ENCODE measurements at regions not wholly inside any gene's neighbourhood (a gene's known extent, or its start where the extent isn't known, plus 50 kb on each side); places are given as distances from the start of the nearest gene placed in this dataset.

DNA sequence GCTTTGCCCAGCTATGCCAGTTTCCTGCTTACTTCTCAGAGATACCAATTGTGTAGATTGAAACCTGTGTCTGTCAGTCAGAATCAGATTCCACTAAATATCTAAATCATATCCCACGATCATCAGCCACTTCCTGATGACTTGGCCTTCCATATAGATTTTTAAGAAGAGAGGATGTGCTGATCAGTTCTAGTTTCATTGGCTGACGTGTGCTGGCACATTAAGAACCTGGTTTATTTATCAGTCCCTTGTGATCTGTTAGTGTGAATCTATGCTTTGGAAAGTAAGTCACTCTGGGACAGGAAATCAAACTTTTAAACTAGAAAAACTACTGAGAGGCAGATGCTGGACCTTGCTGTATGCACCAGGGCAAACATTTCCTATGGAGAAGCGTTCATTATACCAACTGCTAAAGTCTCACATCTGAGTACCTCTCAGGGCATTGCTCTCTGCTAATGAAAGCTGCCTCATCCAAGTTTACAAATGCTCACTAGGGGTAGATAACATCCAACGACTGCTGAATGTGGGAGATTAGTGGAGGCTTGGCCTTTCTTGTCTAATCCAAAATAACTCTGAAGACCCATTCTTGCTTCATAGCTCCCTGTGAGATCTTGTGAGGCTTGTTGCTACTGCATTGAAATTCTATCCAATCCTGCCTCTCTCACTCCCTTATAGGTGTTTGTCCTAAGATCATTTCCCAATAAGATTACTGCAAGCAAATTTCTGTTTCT is 109.1 kb downstream of the ARL4A start:
- no peak overlapping the region for H3K4me3 Mint-ChIP-seq
- intact Hi-C loops (cut with micrococcal nuclease) = no loop called here

DNA sequence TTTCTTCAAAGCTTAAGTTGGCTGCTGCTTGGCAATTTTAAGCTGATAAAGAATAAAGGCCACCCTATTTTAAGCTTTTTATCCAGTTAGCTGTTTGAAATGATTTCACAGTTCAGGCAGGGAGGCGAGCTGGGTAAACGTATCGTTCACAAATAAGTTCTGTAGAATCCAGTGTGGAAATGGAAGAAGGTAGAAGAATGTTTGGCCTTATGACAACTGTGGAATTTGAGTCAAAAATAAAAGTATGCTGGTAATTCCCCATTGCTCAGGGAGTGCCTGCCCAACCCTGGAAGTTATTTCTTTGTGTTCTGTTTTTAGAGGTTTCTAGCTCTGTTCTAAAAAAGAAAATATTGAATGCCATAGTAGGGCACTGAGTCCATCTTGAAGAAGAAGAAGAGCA is 113.1 kb downstream of the ARL4A start:
- intact Hi-C loops (cut with micrococcal nuclease) = no loop called here
- no peak for DNase-seq
- H3K27ac Mint-ChIP-seq = no peak overlapping the region
- H3K9me3 Mint-ChIP-seq = no peaks in the 10 kb centered on the region
- no peaks in the 10 kb centered on the region for H3K36me3 Mint-ChIP-seq (ENCODE audit: low read depth)
- H3K4me3 Mint-ChIP-seq = no peak overlapping the region
- H3K27me3 Mint-ChIP-seq = peaks cover 9% of the 10 kb centered on the region
- H3K4me1 Mint-ChIP-seq = no peaks in the 10 kb centered on the region

More for the DNA sequence above, 109.1 kb downstream of the ARL4A start:
- no peaks in the 10 kb centered on the region for H3K36me3 Mint-ChIP-seq (ENCODE audit: low read depth)
- H3K27me3 Mint-ChIP-seq = peaks cover 8% of the 10 kb centered on the region
- H3K9me3 Mint-ChIP-seq = no peaks in the 10 kb centered on the region
- DNase-seq = no peak
- no peaks in the 10 kb centered on the region for H3K4me1 Mint-ChIP-seq
- no peak overlapping the region for H3K27ac Mint-ChIP-seq

DNA sequence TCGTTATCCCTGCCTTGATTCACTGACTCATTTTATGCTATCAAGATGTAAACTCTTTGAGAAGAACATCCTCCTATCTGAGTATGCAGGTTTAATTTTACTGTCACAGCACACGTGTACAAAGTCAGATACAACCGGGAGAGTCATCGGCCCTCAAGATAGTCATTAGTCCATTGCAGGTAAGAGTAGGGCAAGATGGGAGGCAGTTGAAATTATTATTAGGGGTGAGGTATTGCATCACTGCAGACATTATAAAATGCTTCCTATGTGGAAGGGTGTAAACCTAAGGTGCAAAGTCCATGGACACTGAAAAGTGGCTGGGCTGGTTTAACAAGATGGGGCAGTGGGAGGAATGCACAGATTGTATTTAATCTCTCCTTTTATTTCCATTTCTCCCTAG is 113.7 kb downstream of the ARL4A start:
- Mint-ChIP-seq H3K27ac (no peak overlapping the region), H3K4me1 (no peaks in the 10 kb centered on the region), H3K9me3 (no peaks in the 10 kb centered on the region), H3K36me3 (ENCODE audit: low read depth) (no peaks in the 10 kb centered on the region), H3K4me3 (no peak overlapping the region), H3K27me3 (peaks cover 9% of the 10 kb centered on the region)
- intact Hi-C loops (cut with micrococcal nuclease) = no loop called here
- DNase-seq = no peak

DNA sequence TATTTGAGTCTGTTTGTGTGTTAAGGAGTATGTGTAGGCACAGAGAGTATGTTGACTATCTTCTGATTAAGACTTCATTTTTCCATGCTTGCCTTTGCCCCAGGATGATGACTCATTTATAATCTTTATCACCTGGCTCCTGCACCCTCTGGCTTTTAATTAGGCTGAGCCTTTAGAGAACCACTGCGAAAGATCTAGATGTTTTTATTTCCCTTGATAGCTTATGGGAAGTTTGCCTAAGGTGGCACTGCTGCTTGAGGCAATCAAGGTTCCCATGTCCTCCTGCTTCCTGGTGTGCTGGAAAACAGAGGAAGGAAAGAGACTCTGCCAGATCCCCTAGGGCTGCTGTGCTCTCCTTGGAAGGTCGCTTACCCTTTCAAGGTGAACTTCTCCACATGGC is 114.6 kb downstream of the ARL4A start:
- Mint-ChIP-seq H3K27me3 (peaks cover 9% of the 10 kb centered on the region), H3K4me1 (no peaks in the 10 kb centered on the region), H3K9me3 (no peaks in the 10 kb centered on the region), H3K36me3 (ENCODE audit: low read depth) (no peaks in the 10 kb centered on the region), H3K4me3 (no peak overlapping the region), H3K27ac (no peak overlapping the region)
- intact Hi-C loops (cut with micrococcal nuclease) = no loop called here
- no peak for DNase-seq

DNA sequence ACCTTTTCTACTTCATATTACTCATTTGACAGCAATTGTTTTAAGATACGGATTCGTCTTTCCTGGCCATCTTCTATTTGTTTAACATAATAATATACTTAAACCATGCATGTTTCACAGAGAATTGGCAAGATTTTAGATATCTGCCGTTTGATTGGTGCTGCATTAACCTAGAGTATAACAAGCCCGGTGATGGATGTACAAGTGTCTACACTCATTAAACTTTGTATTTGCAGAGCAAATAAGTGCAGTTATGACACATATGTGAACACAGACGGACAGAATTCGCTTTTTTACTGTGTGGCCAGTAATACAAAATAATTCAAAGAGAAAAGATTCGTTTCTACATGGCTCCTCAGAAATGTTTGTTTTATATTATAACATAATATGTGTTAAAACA is 116.1 kb downstream of the ARL4A start:
- Mint-ChIP-seq H3K27ac (no peak overlapping the region), H3K4me3 (no peak overlapping the region), H3K4me1 (no peaks in the 10 kb centered on the region), H3K9me3 (no peaks in the 10 kb centered on the region), H3K27me3 (peaks cover 9% of the 10 kb centered on the region), H3K36me3 (ENCODE audit: low read depth) (no peaks in the 10 kb centered on the region)
- intact Hi-C loops (cut with micrococcal nuclease) = no loop called here
- no peak for DNase-seq

DNA sequence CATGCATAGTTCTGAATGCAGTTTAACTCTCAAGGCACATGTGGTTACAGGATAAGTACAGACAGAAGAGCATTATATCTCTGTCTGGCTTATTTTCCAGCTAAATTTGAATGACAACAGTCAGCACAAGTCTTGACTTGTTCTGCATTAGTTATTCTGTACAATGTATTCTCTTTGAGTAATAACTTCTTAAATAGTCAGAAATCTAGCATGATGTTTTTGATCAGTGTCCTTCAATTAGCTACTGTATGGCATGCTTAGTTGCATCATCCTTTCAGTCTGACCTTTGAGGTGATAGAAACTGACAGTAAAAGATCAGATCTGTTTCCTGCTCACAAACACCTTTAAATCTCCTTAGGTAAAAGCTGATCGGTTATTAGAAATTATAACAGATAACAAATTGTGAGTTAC is 118.1 kb downstream of the ARL4A start:
- no peak for DNase-seq
- H3K36me3 Mint-ChIP-seq (ENCODE audit: low read depth) = no peaks in the 10 kb centered on the region
- H3K4me3 Mint-ChIP-seq = no peak overlapping the region
- H3K9me3 Mint-ChIP-seq = no peaks in the 10 kb centered on the region
- intact Hi-C loops (cut with micrococcal nuclease) = no loop called here
- H3K27me3 Mint-ChIP-seq = peaks cover 3% of the 10 kb centered on the region
- H3K27ac Mint-ChIP-seq = no peak overlapping the region
- no peaks in the 10 kb centered on the region for H3K4me1 Mint-ChIP-seq

DNA sequence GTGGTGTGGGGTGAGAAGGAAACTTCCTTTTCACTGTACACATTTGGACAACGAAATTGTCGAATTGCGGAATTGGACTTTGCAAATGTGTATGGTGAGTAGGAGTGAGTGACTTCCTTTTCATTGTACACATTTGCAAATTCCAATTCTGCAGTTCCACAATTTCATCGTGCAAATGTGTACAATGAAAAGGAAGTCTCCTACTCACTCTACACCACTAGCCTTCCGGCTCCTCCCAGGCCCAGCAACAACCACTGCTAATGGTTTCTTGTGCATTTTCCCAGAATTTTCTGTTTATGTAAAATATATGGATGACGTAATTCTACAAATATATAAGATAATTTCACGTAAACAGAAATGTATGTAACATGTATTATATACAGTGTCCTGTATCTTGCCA is 118.5 kb downstream of the ARL4A start:
- no peaks in the 10 kb centered on the region for H3K4me1 Mint-ChIP-seq
- intact Hi-C loops (cut with micrococcal nuclease) = no loop called here
- no peaks in the 10 kb centered on the region for H3K9me3 Mint-ChIP-seq
- no peak overlapping the region for H3K27ac Mint-ChIP-seq
- no peak overlapping the region for H3K4me3 Mint-ChIP-seq
- peaks cover 3% of the 10 kb centered on the region for H3K27me3 Mint-ChIP-seq
- no peaks in the 10 kb centered on the region for H3K36me3 Mint-ChIP-seq (ENCODE audit: low read depth)
- no peak for DNase-seq

DNA sequence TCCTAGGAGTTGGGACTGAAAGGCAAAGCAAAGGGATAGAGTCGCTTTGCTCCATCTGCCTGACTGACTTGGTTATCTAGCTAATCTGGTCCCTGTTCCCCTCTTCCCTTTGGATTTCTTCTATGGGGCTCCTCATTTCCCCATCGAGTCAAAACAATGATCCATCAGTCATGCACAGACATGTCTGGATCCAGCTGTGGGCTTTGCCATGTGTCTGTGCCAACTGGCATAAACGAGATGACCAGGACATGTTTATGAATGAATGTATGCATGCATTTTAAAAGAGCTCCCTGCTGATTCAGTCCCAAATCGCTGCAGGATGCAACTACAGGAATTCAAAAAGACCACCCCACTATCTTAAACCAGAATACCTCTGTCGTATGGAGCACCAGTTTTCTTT is 122.0 kb downstream of the ARL4A start:
- H3K27me3 Mint-ChIP-seq = no peaks in the 10 kb centered on the region
- no peak overlapping the region for H3K27ac Mint-ChIP-seq
- no peaks in the 10 kb centered on the region for H3K9me3 Mint-ChIP-seq
- no peak overlapping the region for H3K4me3 Mint-ChIP-seq
- intact Hi-C loops (cut with micrococcal nuclease) = no loop called here
- H3K36me3 Mint-ChIP-seq (ENCODE audit: low read depth) = no peaks in the 10 kb centered on the region
- H3K4me1 Mint-ChIP-seq = no peaks in the 10 kb centered on the region
- no peak for DNase-seq

DNA sequence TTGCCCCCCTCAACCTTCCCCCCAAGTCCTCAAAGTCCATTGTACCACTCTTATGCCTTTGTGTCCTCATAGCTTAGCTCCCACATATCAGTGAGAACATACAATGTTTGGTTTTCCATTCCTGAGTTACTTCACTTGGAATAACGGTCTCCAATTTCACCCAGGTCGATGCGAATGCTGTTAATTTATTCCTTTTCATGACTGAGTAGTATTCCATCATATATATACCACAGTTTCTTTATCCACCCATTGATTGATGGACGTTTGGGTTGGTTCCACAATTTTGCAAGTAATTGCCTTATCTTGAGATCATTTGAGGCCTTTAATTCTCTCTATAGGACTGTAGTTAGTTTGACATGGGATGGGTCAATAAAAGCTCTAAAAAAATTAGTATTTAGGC is 124.7 kb downstream of the ARL4A start:
- no peak overlapping the region for H3K4me3 Mint-ChIP-seq
- no peaks in the 10 kb centered on the region for H3K4me1 Mint-ChIP-seq
- DNase-seq = no peak
- H3K36me3 Mint-ChIP-seq (ENCODE audit: low read depth) = no peaks in the 10 kb centered on the region
- H3K27me3 Mint-ChIP-seq = no peaks in the 10 kb centered on the region
- H3K9me3 Mint-ChIP-seq = no peaks in the 10 kb centered on the region
- no peak overlapping the region for H3K27ac Mint-ChIP-seq
- intact Hi-C loops (cut with micrococcal nuclease) = no loop called here

DNA sequence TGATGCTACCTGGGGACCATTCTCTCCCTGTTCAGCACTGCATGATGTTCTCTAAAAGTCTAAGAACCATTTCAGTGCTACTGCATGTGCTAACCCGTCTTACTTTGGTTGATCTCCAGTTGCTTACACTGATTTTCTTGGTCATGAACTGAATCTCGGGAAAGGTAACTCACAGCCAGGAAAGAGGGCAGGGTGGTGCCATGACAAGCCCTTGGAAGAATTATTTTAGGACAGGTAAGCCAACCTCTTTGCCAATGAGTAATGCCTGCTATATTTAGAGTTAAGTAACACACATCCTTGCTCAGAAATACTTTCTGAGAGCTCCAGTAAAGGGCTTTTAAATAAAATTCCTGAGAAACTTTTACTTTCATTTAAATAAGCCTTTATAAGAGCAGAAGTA is 126.7 kb downstream of the ARL4A start:
- intact Hi-C loops (cut with micrococcal nuclease) = no loop called here
- Mint-ChIP-seq H3K9me3 (no peaks in the 10 kb centered on the region), H3K4me1 (no peaks in the 10 kb centered on the region), H3K36me3 (ENCODE audit: low read depth) (no peaks in the 10 kb centered on the region), H3K4me3 (no peak overlapping the region), H3K27me3 (peaks cover 4% of the 10 kb centered on the region), H3K27ac (no peak overlapping the region)
- DNase-seq = no peak

DNA sequence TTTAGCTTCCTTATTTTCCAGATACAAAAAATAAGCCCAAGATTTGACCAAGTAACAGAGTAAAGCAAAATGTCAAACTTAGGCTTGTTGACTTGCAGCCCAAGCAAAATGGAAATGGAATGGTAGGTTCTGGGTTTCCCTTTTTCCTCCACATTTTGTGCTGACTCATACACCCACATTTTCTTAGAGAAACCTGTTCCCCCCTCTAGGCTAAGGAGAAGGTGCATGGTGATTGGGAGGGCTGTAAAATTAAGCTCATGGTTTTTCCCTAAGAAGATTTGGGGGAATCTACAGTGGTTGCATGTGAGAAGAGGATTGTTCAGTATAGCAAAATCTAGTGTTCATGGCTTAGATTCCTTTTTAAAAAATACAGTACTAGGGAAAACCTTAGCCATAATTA is 127.4 kb downstream of the ARL4A start:
- no peaks in the 10 kb centered on the region for H3K4me1 Mint-ChIP-seq
- no peak for DNase-seq
- intact Hi-C loops (cut with micrococcal nuclease) = no loop called here
- no peaks in the 10 kb centered on the region for H3K9me3 Mint-ChIP-seq
- no peak overlapping the region for H3K27ac Mint-ChIP-seq
- H3K36me3 Mint-ChIP-seq (ENCODE audit: low read depth) = no peaks in the 10 kb centered on the region
- peaks cover 4% of the 10 kb centered on the region for H3K27me3 Mint-ChIP-seq
- no peak overlapping the region for H3K4me3 Mint-ChIP-seq

DNA sequence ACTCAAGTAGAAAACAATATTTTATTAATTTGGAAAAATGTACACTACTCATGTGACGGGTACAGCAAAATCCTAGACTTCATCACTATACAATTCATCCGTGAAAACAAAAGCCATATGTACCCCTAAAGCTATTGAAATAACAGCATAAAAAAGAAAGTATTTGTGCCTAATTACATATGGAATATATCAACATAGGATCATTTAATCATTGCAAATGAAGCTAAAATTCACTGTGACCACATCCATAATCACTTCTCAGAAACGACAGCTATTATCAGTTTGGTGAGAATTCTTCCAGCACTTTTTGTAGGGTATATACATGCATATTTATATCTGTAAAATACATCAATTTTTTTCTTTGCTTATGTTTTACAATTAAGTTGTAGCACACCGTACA is 128.0 kb downstream of the ARL4A start:
- intact Hi-C loops (cut with micrococcal nuclease) = no loop called here
- no peak for DNase-seq
- Mint-ChIP-seq H3K36me3 (ENCODE audit: low read depth) (no peaks in the 10 kb centered on the region), H3K27me3 (peaks cover 4% of the 10 kb centered on the region), H3K9me3 (no peaks in the 10 kb centered on the region), H3K27ac (no peak overlapping the region), H3K4me3 (no peak overlapping the region), H3K4me1 (no peaks in the 10 kb centered on the region)

DNA sequence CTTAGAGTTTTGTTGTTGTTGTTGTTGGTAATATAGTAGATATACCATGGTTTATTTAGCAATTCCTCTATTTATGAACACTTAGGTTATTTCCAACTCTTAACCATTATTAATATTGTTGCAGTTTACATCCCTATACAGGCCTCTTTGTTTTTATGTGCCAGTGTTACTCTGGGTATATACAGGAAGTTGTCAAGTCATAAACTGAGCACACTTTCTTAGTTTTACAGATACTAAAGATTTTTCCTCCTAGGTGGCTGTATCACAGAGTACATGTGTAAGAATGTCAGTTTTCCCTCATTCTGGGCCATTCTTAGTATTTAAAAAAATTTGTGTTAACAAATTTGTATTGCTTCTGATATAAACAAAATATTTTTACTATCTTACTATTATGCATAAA is 128.4 kb downstream of the ARL4A start:
- DNase-seq = no peak
- peaks cover 6% of the 10 kb centered on the region for H3K27me3 Mint-ChIP-seq
- H3K36me3 Mint-ChIP-seq (ENCODE audit: low read depth) = no peaks in the 10 kb centered on the region
- H3K4me3 Mint-ChIP-seq = no peak overlapping the region
- H3K27ac Mint-ChIP-seq = no peak overlapping the region
- no peaks in the 10 kb centered on the region for H3K4me1 Mint-ChIP-seq
- intact Hi-C loops (cut with micrococcal nuclease) = no loop called here
- H3K9me3 Mint-ChIP-seq = no peaks in the 10 kb centered on the region

DNA sequence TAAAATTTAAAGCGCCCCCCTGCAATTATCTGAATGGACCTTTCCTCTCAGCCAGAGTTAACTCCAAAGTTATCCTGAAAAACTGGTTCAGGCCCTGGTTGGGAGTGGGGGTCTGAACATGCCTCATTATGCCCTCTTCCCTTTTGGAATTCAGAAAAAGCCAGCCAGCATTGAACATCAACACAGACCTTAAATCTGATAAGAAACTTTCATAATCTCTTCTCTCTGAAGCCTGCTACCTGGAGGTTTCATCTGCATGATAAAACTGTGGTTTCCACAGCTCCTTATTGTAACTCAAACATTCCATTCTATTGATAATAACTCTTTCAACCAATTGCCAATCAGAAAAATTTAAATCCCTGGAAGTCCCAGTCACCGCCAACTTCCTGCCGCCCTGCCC is 133.3 kb downstream of the ARL4A start:
- DNase-seq = no peak
- Mint-ChIP-seq H3K4me1 (no peaks in the 10 kb centered on the region), H3K27ac (no peak overlapping the region), H3K4me3 (no peak overlapping the region), H3K9me3 (no peaks in the 10 kb centered on the region), H3K36me3 (ENCODE audit: low read depth) (no peaks in the 10 kb centered on the region), H3K27me3 (peaks cover 6% of the 10 kb centered on the region)
- intact Hi-C loops (cut with micrococcal nuclease) = no loop called here

DNA sequence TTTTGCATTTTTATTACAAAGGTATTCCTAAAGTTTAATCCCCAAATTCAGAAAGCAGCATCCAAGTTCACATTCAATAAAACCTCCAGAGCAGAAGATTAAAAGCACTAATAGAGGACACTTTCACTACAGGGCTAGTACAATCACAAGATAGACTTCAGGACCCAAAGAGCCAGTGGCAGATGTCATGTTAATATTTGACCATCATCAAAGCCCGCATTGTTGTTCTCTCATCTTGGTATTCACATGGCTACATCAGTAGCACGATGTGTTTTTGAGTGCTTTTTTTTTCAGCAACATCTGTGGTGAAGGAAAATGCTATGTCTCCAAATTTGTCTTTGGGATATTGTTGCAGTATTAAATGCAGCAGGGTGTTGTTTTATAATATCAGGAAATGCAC is 134.3 kb downstream of the ARL4A start:
- no peak for DNase-seq
- no peak overlapping the region for H3K27ac Mint-ChIP-seq
- no peaks in the 10 kb centered on the region for H3K9me3 Mint-ChIP-seq
- intact Hi-C loops (cut with micrococcal nuclease) = no loop called here
- H3K27me3 Mint-ChIP-seq = peaks cover 6% of the 10 kb centered on the region
- H3K4me3 Mint-ChIP-seq = no peak overlapping the region
- H3K4me1 Mint-ChIP-seq = no peaks in the 10 kb centered on the region
- H3K36me3 Mint-ChIP-seq (ENCODE audit: low read depth) = no peaks in the 10 kb centered on the region

Measured in activated CD4-positive, alpha-beta T cell treated with anti-CD3 and anti-CD28 coated beads, Interleukin-2, amount 10 ng/mL, durations not matched to agents 24 days and 14 days (primary cell).